HG02943 (cell line): ENCODE measurements at regions not wholly inside any gene's neighbourhood (a gene's known extent, or its start where the extent isn't known, plus 50 kb on each side); places are given as distances from the start of the nearest gene placed in this dataset.
"Not testable (repeated sequence)": the region's sequence is repeated elsewhere in the genome, so short reads cannot be mapped to it uniquely, and the experiment has no call there.

Source experiments
- ATAC-seq: cut with Tn5 transposase; IDR thresholded peaks from one replicate; pipeline ENCODE4 v1.9.1; 2021; ENCODE audit warnings: mild to moderate bottlenecking, low read depth, moderate library complexity; ENCODE audit not compliant: unreplicated experiment

DNA sequence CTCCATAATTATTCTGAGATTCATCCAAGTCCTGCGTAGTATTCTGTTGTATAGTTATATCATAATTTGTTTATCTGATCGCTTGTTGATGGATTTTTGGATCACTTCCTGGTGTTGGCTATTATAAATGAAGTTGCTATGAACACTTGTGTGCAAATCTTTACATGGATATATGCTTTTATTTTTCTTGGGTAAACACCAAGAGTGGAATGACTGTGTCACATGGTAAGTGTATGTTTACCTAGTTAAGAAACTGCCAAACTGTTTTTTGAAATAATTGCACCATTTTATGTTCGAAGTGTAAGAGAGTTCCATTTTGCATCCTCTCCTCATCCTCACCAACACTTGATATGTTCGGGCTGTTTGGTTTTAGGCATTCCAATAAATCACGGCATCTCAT, 360.4 kb upstream of the FRG2C start:
- no peak for ATAC-seq

DNA sequence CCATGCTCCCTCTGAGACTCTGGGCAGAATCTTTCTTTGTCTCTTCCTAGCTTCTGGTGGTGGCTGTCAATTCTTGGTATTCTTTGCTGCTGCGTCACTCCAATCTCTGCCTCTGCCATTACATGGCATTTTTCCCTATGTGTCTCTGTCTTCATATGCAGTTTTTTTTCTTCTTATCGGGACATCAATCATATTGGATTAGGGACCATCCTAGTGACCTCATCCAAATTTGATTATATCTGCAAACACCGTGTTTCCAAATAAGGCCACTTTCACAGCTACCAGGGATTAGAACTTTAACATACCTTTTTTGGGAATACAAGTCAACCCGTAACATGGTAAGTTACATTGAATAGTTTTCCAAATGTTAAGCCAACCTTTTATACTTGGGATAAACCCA, 358.2 kb upstream of the FRG2C start:
- no peak for ATAC-seq

DNA sequence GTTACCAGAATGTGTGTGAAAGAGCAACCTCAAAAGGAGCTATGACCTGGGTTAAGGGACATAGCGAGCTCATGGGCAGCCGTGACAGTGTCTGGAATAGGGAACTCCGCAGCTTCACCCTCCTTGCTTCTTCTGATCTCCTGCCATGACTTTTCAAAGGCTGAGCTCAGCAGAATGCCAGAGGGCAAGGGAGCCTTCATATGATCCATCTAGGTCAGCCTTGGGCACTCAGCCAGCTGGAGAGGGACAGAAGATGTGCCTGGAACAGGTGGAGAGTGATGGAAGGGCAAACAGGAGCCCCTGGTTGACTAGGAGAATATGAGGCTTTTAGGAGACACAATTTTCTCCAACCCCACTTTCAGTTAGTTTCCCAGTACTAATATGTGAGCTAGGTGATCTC, 352.8 kb upstream of the FRG2C start:
- ATAC-seq, result not testable (repeated sequence)

DNA sequence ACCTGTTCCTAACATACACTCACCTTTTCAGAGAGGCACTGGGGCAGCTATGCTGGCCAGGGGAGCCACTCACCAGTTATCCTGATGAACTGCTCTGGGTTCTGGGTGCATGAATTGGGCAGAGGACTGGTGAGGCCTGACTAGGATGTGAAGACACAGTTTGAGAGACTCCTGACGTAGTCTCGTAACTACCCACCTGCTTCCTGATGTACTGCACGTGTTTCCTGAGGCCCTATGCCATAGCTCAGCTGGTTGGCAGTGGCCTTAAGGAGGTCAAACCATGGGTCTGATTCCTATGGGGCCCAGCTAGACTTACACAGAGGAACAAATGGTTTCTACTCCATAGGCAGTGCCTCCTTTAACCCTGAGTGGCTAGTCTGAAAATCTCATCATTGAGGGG, 351.7 kb upstream of the FRG2C start:
- ATAC-seq, result not testable (repeated sequence)

DNA sequence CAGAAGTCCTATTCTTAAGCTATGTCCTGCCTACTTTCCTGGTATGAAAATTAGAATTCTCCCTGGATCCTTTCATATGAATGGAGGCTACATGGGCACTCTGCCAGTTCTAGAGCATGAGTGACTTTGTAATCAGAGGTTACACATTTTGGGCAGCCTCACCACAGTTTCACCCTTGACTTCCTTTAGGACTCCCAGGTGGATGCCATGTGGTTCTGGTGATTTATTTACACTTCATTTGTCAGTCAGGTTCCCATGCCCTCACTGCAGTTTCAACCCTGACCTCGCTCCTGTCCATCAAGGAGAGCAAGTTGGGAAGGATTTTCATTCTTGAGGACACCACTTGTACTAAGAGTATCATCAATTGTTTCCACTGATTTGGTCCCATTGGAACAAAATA, 344.4 kb upstream of the FRG2C start:
- ATAC-seq, result not testable (repeated sequence)

DNA sequence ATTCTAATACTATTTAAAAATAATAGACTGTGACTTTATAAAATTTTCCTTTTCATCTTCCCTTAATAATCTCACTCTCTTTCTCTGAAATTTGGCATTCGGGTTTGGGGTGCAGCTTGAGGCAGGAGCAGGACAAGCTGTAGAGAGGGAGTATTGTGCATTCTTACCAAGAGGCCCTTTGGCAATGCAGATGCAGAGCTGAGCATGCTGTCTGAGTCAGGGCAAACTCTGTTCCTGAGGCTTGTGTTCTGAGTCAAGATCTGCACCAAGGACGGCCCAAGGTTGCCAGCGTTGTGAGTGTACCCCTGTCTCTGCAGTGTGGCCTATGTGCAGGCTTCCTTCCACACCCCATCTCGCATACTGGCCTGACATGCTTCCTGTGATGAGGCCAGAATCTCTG, 343.8 kb upstream of the FRG2C start:
- no peak for ATAC-seq

DNA sequence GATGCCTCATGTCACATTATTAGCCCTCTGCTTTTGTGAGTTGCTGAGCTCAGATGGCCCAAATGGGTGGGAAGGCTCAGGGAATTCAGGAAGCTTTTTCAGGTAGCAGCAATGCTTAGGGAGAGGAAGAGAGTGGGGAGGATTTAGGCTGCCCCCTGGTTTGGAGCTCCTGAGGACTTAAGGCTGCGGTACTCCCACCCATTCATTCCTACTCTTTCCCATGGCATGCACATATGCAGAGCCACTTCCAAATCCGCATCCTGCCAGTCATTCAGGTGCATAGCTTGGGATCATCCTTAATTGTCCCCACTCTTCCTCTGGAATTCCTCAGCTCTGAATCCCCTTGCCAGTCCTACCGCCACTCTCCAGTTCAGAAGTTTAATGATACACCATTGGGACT, 343.1 kb upstream of the FRG2C start:
- no peak for ATAC-seq

DNA sequence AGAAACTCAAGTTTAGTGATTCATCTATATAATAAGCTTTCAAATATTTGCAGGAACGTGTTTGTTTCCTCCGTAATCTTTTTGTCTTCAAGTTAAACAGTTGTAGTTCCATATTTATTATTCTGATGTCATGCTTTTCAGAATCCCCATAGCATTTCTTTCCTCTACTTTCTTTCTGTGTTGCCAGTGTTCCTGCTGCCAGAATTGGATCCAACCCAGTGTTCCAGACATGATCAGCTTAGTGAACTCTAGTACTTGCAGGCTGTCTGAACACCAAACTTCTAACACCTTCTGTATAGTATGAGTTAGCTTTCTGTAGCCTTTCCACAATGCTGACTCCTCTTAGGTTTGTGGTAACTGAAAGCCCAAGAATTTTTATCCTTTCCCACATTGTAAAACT, 340.2 kb upstream of the FRG2C start:
- ATAC-seq, result not testable (repeated sequence)

DNA sequence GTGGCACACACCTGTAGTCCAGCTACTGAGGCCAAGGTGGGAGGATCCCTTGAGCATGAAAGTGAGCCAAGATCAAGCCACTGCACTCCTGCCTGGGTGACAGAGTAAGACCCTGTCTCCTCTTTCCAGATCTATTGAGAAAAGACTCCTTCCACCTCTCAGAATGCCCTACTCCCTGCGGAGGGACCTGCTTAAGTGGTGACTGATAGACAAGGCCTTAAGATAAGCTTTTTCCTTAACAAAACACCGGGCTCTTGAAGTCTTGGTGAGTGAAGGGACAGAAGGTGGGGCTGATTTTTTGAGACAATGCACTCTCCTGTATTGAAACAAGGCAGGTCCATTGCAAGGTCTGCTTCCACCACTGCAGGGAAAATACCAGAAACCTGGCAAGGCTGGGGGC, 338.4 kb upstream of the FRG2C start:
- ATAC-seq, result no peak

DNA sequence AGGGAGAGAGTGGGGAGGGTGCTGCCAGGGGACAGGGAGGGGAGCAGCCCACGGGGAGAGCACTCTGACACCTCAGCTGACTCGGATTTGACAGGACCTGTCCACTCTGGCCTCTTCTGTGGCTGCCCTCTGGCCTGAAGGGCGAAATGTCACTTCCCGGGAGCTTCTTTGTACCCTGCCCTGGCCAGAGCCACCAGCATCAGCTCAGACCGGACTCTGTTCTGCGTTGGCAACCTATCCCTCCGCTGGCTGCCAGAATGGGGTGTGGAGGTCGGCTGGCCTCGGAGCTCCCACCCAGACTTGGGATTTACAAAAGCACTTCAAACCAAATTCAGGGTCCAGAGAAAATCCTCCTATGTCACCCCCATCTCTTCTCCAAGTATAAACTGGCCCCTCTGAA, 336.7 kb upstream of the FRG2C start:
- ATAC-seq, result no peak

DNA sequence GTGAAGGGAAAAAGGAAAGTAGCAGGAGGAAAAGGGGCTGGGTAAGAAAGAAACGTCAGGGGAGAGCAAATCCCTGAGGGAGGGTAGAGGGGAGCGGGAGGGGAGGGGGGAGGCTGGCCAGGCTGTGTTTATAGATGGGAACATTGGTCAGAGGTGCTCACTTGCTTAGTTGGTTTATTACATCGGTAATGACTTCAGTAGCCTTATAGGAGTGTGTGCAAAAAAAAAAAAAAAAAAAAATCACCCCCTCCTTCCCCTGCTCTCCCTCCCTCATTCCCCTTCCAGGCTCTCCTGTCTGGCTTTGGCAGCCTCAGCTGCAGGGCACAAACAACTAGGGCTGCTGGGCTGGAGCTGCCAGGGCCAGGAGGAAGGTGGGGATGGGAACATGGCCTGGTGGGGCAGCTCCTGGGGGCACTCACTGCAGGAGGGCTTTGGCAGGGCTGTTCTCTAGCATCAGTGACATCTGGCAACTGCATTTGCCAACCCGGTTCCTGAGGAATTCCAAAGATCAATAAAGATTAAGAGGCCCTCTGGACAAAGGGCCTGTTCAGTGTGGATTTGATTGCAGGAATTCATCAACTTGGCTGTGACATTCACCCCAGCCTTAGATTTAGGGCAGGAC, 334.5 kb upstream of the FRG2C start:
- ATAC-seq, result no peak

DNA sequence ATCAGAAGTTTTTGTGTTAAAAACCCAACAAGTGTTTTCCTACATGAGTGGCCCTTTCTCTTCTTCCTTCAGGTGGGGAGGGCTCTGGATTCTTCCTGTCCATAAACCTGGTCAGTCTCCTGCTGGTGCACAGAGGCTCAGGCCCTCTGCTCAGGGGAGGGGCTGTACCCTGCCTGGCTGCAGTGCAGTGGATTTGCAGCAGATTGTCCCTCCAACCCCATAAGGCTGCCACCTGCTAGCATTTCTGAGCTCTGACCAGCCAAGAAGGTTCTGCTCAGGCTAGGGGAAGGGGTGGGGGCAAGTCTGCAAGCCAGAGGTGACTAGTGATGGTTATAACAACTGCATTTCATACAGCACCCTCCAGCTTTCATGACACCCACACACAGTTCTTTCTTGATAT, 333.7 kb upstream of the FRG2C start:
- not testable (repeated sequence) for ATAC-seq

DNA sequence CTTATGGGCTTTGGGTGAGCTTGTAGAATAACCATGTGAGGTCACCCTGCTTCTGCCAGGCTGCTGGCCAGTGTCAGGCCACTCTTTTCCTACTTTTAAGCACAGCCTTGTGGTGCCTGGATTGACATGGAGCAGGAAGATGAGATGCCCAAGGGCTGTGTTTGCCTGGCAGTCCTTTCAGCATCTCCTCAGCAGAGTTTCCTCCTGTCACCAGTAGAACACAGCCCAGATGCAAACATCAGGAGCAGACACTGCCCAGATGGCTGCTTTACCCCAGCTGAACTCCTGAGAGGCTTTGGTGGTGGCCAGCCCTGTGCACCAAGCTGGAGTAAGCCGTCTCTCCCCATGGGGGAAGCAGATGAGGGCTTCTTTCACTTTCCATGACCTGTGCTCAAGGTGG, 332.0 kb upstream of the FRG2C start:
- ATAC-seq, result not testable (repeated sequence)

DNA sequence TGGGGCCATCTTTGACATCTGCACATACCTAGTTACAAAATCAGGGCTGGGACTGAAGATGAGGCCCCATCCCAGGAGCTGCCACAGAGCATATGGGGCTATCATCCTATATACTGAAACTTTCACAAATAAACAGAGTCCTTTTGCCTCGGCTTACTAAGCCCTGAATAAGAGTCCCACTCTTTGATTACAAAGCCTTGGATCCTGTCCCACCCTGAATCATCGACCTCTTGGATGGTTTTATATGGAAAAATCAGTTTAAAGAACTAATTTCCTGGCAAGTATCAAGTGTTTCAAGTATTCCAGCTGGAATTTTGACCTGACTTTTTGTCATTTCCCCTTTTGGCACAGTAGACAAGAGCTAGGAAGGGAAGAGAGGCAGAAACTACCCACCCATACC, 331.3 kb upstream of the FRG2C start:
- ATAC-seq, result no peak

DNA sequence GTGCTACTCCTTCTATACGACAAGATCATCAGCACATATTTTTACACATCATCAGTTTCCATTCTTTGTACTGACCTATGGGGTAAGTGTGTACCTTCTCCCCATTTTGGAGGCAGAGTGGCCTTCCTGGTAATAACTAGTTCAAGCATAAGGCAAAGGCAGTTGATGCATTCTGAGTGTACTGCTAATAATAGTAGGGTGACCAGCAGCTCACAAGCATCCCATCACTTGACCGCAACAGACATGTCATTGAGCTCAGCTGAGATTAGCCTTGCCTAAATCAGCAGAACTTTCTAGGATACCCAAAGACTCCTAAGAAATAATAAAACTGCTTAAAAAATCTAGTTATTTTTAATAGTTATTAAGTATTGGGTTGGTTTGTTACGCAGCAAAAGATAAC, 329.8 kb upstream of the FRG2C start:
- ATAC-seq, result no peak

DNA sequence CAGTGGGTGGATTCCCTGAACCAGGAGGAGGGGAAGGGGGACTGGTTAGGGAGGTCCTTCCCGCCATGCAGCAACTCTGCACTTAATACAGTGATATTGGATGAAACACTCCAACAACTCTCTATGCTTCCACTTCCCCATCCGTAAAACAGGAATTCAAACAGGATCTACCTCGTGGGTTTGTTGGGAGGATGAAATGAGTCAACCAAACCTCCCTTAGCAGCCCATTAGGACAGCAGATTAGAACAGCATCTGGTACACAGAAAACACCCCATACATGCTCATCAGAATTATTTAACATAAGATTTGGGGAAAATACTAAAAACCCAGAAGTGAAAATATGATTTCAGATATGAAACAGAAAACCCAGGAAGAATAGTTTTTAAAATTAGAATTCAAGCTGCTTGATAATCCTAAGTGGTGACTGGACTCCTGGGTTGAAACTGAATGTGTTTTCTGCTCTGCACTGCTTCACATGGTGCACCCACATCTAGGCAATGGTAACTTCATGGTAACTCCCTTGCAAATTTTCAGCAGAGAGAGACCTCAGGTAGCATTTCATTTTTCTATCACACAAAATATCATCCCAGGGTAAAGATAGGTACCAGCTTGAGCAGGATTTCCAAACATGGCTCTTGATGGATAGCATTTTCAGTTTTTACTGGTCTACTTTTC, 326.8 kb upstream of the FRG2C start:
- no peak for ATAC-seq

DNA sequence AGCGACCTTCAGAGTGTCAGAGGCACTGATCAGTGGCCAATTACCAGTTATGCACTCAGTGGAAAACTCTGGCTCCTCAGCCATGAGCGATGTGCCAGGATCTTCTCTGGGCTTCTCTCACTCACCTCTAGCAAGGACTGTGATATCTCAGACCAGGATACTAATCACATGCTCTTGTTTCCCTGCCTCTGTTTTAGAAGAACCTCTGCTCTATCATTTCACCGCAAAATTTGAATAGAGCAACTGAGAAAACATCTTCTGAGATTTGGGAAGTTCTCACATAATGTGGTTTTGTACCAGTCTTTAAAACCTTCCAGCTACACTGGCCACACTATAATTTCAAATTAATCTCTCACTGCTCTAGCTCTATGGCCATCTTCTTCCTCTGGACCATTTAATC, 325.8 kb upstream of the FRG2C start:
- no peak for ATAC-seq

DNA sequence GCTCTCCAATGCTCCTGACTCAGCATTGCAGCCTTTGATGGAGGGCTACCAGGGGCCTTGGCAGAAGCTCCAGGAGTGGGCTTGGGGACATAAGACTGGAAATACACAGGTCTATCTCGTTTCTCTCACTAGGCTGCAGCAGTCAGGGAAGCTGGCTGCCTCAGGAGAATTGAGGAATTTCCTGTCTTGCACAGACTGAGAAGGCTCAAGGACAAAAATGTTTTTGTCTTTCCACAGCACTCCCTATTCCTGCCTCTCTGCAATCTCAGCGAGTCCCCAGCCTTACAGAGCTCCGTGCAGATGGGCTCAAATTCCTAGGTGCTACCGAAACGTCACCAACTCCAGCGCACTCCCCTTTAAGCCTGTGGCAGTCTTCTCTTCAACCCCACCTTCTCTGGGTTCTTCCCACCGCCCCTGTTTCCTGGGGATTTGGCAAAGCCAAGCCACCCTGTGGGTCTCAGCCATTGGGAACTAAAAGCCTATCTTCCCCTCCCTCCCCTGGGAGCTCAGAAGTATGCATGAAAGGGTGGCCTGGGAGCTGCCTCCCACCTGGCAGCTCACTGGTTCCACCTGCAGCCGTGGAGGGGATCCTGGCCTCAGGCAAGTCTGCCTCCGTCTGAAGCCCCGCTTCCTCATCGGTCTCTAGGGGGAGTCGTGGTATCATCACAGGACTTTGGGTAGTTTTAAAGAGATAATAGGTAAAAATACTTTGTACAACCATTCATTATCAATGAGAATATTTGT, 322.6 kb upstream of the FRG2C start:
- no peak for ATAC-seq

DNA sequence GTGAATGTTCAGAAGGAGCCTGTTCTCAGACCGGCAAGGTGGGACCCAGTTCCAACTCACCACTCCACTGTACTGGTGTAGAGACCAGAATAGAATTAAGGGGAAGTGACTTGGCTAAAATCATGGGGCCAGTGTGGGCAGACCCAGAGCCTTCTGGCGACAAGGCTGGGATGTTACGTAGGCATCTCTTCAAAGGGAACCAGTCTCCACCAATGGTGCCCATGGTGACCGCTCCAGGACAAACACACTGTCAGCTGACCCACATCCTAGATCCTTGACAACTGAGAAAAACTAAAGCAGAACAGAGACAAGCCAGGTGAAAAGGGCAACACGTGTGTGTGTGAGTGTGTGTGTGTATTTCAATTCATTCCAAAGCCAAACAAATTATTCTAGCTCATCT, 321.7 kb upstream of the FRG2C start:
- ATAC-seq, result no peak

DNA sequence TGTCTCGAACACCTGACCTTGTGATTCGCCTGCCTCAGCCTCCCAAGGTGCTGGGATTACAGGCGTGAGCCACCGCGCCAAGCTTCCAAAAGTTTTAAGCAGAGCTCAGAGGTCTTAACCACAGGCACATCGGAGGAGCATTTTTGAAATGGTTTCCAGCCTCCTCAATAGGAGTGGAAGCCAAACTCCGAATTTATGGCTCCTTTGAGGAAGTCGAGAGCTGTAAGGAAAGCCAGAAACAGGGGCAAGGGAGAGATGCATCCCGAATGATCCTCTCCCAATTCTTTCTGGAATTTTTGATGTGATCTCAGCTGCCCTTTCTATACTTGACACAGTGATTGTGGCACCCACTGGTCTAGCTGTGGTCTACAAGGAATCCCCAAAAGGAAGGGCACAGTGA, 313.6 kb upstream of the FRG2C start:
- ATAC-seq, result not testable (repeated sequence)

DNA sequence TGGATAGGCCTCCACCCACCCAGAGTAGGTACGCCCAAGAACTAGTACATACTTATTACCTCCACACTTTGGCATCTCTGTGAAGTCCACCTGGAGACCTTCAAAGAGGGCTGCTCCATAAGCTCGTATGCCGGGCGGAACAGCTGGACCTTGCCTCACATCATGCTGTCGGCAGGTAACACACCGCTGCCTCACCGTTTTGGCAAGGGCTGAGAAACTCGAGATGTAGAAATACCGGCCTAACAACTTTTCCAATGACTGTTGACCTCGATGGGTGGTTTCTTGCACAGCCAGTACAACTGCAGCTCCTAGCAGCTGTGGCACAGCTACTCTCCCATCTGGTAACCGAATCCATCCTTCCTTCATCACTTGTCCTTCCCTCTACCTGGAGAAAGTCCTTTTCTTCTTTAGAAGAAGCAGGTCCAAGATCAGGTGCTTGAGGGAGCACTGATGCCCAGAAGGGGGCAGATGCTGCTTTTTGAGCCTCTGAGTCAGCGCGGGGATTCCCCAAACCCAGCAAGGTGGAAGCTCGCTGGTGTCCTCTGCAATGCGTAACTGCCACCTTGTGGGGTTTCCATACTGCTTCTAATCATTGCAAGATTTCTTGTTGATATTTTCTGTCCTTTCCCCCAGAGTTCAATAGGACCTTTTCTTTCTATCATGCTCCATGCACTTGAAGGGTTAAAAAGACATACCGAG, 301.9 kb upstream of the FRG2C start:
- ATAC-seq, result not testable (repeated sequence)
